T-helper 17 cell (primary cell): ENCODE measurements at regions not wholly inside any gene's neighbourhood (a gene's known extent, or its start where the extent isn't known, plus 50 kb on each side); places are given as distances from the start of the nearest gene placed in this dataset.
A peak's percentile ranks its signal among the peaks of the same experiment; 100 is the strongest.

ENCODE experiments used
- ATAC-seq: fragments of 150-1000 bp; cut with Tn5 transposase; 2 replicates; pipeline ENCODE4 v1.10.0; 2021; ENCODE audit warnings: mild to moderate bottlenecking, moderate library complexity
- DNase-seq, 3 donors: peaks; one replicate each; pipeline versions ENCODE4 v3.0.0 to v3.0.0-alpha.2; 2020 to 2021
- H3K9me3 ChIP-seq: one replicate; pipeline ENCODE4 v1.7.0; 2013; ENCODE audit warnings: low read length, mild to moderate bottlenecking; ENCODE audit not compliant: control insufficient read depth, poor library complexity, severe bottlenecking
- H3K27ac Mint-ChIP-seq: one replicate; pipeline ENCODE4 v1.8.0; 2022; ENCODE audit warnings: mild to moderate bottlenecking, moderate library complexity, mixed read lengths
- H3K27me3 Mint-ChIP-seq: one replicate; pipeline ENCODE4 v1.8.0; 2022; ENCODE audit warnings: mixed read lengths
- H3K36me3 Mint-ChIP-seq: one replicate; pipeline ENCODE4 v1.8.0; 2022; ENCODE audit warnings: low read depth, mixed read lengths
- H3K4me1 Mint-ChIP-seq: one replicate; pipeline ENCODE4 v1.8.0; 2022; ENCODE audit warnings: mild to moderate bottlenecking, mixed read lengths
- H3K4me3 Mint-ChIP-seq: one replicate; pipeline ENCODE4 v1.8.0; 2022; ENCODE audit warnings: mild to moderate bottlenecking, moderate library complexity, mixed read lengths

DNA sequence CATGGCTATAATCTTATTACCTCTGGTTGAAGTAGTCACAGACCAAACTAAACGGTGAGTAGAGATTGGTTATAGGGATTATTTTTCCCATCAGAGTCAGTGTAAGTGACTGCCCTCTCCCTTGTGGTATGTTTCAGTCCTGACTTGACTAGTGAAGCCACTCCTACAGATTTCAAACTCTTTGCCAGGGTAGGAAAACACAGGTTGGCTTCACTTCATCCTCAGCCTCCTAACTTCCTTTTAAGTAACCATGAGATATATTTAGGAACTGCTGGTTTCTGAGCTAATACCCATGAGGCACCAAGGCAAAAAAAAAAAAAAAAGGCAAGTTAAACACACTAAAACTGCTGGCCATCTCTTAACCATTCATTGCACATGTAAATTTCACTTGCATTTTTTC is 349.2 kb upstream of the MCTP2 start:
- H3K9me3 ChIP-seq = no peaks in the 10 kb centered on the region
- Mint-ChIP-seq H3K4me1 (no peaks in the 10 kb centered on the region), H3K4me3 (no peak overlapping the region), H3K27ac (no peak overlapping the region), H3K36me3 (no peaks in the 10 kb centered on the region), H3K27me3 (no peaks in the 10 kb centered on the region)
- DNase-seq (no peak), ATAC-seq (no peak)

DNA sequence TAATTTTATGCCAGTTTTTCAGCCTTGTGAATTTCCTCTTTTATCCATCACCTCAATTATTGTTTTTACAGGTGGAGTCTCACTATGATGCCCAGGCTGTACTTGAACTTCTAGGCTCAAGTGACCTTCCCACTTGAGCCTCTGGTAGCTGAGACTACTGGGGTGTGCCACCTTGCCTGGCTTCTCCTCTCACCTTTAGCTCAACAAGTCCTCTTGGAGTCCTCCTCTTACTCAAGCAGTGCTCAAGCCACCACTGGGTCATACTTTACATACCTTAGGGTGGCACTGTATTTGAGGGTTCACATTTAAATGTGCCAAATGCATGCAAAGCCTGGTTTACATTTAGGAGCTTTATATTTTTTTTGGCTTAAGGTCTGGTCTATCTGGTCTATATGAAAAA is 350.1 kb upstream of the MCTP2 start:
- Mint-ChIP-seq H3K4me3 (no peak overlapping the region), H3K4me1 (no peaks in the 10 kb centered on the region), H3K36me3 (no peaks in the 10 kb centered on the region), H3K27ac (no peak overlapping the region), H3K27me3 (no peaks in the 10 kb centered on the region)
- no peaks in the 10 kb centered on the region for H3K9me3 ChIP-seq
- no peak for DNase-seq
- ATAC-seq = no peak

DNA sequence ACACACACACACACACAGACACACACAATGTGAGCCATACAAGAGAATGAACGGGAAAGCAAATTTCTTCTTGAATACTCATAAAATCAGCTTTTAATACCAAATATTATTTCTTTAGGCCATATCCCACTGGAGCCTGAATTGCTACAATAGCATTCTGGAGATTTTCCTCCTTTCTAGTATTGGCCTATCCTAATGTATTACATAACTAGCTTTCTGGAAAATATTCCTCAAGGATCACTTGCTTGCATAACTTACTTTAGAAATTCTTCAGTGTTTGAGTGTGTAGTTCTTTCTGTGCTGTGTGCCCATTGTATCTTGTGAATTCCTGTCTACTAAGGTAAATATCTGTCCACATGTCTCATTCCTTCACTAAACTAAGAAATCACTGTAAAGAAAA is 351.0 kb upstream of the MCTP2 start:
- Mint-ChIP-seq H3K36me3 (no peaks in the 10 kb centered on the region), H3K27me3 (no peaks in the 10 kb centered on the region), H3K4me3 (no peak overlapping the region), H3K27ac (no peak overlapping the region), H3K4me1 (no peaks in the 10 kb centered on the region)
- H3K9me3 ChIP-seq = no peaks in the 10 kb centered on the region
- DNase-seq (no peak), ATAC-seq (no peak)

DNA sequence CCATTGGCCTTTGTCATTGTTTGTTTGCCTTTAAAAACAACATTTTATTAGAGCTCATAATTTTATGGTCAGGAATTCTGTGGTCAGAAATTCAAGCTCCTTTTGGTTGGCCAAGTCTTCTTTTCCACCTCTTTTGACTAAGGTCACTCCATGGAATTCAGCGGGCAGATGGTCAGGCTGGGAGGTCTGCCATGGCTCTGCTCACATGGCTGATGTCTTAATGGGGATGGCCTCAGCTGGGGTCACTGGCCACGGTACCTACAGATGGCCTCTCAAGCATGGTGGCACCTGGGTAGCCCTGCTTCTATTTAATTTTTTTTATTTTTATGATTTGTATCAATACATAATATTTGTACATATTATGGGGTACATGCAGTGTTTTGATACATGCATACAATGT is 360.8 kb upstream of the MCTP2 start:
- H3K4me1 Mint-ChIP-seq = no peaks in the 10 kb centered on the region
- H3K36me3 Mint-ChIP-seq = no peaks in the 10 kb centered on the region
- no peak overlapping the region for H3K4me3 Mint-ChIP-seq
- no peaks in the 10 kb centered on the region for H3K27me3 Mint-ChIP-seq
- no peaks in the 10 kb centered on the region for H3K9me3 ChIP-seq
- DNase-seq (no peak), ATAC-seq (no peak)
- no peak overlapping the region for H3K27ac Mint-ChIP-seq

DNA sequence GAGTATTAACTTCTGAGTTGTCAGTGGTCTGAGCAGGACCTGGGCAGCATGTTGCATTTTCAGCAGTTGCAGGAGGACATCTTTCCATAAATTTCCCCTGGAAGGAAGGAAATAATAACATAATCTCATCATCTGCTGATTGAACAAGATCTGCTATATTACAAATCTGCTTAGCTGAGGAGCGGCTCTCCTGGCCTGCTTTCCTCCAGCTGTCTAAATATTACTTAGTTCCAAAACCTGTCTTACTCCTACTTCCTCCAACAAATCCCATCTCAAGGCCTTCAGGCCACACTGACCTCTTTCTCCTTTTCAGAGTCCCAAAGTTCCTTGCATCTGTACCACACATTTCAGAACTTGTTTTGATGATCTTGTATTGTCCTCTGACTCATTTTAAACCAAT is 364.4 kb upstream of the MCTP2 start:
- Mint-ChIP-seq H3K36me3 (peaks cover 2% of the 10 kb centered on the region), H3K27me3 (peaks cover 17% of the 10 kb centered on the region), H3K4me1 (peaks cover 9% of the 10 kb centered on the region), H3K27ac (no peak overlapping the region), H3K4me3 (no peak overlapping the region)
- ATAC-seq (no peak), DNase-seq (no peak)
- no peaks in the 10 kb centered on the region for H3K9me3 ChIP-seq

DNA sequence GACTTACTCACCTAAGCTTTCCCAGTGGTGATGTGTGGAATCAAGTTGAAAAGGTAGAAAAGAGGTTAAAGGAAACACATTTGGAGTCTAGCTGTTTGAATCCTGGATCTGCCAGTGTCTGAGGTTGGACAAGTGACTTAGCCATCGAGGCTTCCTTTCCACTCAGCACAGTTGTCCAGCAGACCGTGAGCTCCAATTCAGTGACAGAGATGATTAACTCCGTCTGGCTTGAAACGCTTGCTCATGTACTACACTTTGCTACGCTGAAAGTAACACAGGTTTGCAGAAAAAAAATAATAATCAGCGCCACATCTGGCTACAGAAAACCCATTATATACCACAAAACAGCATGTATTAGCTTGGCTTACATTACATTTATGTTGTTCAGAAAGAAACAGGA is 364.9 kb upstream of the MCTP2 start:
- H3K27ac Mint-ChIP-seq = no peak overlapping the region
- H3K4me1 Mint-ChIP-seq = peaks cover 13% of the 10 kb centered on the region
- DNase-seq (no peak), ATAC-seq (no peak)
- no peak overlapping the region for H3K4me3 Mint-ChIP-seq
- H3K36me3 Mint-ChIP-seq = peaks cover 2% of the 10 kb centered on the region
- no peaks in the 10 kb centered on the region for H3K9me3 ChIP-seq
- H3K27me3 Mint-ChIP-seq = peaks cover 22% of the 10 kb centered on the region

DNA sequence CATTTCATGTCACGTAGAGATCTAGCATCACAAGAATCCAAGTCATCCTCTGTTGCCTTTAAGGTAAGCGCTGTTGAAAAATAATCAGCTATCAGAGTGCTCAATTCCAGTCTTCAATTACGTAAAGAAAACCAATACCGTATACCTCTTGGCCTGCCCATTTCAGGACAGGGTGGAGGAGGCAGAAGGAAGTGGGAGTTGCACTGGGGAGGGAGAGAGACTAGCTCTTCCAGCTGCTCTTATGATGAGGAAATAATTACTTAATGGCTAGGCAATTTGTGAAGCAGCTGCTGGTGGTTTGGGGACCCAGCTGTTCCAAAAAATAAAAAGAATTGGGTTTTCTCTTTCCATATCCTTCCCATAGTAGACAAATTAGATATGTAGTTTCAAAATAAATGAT is 365.8 kb upstream of the MCTP2 start:
- no peaks in the 10 kb centered on the region for H3K9me3 ChIP-seq
- H3K36me3 Mint-ChIP-seq = peaks cover 2% of the 10 kb centered on the region
- H3K27me3 Mint-ChIP-seq = peaks cover 24% of the 10 kb centered on the region
- no peak for ATAC-seq
- H3K4me1 Mint-ChIP-seq = peaks cover 20% of the 10 kb centered on the region
- H3K27ac Mint-ChIP-seq = no peak overlapping the region
- no peak overlapping the region for H3K4me3 Mint-ChIP-seq
- DNase-seq = no peak

DNA sequence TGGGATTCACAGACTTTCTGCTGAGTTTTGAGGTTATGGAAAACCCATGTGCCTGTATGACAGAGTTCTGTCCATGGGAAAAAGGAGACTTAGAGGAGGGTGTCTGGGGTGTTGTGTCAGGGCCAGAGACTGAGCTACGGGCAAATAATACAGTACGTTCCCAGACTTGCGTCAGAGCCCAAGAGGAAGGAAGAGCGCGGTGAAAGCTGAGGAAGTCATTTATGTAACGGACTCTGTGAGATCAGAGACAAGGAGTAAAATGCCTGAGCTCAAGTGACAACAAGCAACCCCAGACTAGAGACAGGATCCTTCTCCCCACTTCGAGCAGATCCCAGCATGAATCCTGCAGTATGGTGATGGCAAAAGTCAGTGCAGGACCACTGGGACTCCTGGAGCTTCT is 368.6 kb upstream of the MCTP2 start:
- no peak overlapping the region for H3K27ac Mint-ChIP-seq
- peaks cover 24% of the 10 kb centered on the region for H3K27me3 Mint-ChIP-seq
- peaks cover 2% of the 10 kb centered on the region for H3K36me3 Mint-ChIP-seq
- H3K9me3 ChIP-seq = no peaks in the 10 kb centered on the region
- no peak for DNase-seq
- peak; percentile 72 for ATAC-seq
- peaks cover 20% of the 10 kb centered on the region for H3K4me1 Mint-ChIP-seq
- peak overlapping the region; percentile 28 for H3K4me3 Mint-ChIP-seq

DNA sequence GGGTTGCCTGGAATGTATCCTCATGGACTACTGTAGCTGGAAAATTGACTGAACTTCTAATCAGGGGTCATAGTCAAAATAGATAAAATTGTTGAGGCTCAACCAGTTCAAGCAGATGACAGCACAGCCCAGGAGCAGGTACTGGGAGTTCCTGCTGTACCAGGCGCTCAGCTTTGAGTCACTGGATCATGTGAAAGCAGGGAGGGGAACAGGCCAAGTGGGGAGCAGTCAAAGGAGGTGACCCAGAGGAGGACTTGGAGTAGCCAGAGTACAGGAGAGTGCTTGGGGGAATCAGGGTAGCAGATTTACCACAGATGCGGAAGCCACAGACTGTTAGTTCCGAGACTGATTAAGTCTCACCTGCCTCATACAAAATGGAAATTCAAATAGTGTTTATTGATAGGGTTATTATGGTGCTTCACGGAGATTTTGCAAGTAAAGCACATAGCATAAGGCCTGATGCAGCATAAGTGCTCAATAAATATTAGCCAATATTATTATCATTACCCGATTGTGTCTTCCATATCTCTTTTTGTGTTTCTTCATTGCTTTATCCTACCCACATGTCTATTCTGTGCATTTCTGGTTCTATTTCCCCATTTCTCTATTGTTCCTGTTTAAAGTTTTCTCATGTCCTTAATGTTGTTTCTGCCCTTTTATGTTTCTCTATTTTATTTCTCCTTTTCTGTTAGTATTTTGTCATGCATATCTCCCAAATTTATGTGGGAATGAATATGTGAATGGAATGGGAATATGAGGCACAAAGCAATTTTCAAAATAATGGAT is 369.2 kb upstream of the MCTP2 start:
- Mint-ChIP-seq H3K27me3 (peaks cover 24% of the 10 kb centered on the region), H3K4me1 (peaks cover 20% of the 10 kb centered on the region), H3K36me3 (peaks cover 2% of the 10 kb centered on the region), H3K4me3 (peak overlapping the region; percentile 28), H3K27ac (peak overlapping the region; percentile 24)
- DNase-seq (no peak), ATAC-seq (no peak)
- no peaks in the 10 kb centered on the region for H3K9me3 ChIP-seq

DNA sequence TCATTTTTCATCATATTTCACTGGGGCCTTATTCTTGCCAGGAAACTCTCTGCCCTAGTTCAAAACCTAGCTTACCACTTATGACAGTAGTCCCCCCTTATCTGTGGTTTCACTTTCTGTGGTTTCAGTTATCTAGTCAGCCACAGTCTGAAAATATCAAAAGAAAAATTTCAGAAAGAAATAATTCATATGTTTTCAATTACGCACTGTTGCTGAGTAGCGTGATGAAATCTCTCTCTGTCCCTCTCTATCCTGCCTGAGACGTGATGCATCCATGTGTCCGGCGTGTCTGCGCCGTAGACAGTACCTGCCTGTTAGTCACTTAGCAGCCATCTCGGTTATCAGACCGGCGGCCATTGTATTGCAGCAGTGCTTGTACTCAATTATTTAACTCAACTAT is 369.9 kb upstream of the MCTP2 start:
- ATAC-seq = peak; percentile 63
- H3K4me1 Mint-ChIP-seq = peaks cover 20% of the 10 kb centered on the region

DNA sequence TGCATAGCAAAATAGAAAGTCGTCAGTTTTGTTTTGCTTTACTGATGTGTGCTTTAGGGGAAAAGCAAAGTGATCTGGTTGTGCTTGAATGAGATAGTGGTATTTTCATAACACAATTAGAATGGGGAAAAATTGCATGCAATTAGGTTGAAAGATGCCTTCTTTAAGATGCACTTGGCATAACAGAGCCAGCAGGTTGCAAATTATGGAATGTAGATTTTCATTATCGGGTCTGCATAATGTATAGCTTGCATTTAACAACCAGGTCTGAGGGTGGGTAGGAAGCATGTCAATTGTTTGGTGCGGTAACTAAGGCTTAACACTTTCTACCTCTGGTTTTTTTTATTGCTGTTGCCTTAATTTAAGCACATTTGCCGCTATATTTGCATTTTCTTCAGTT is 370.7 kb upstream of the MCTP2 start:
- Mint-ChIP-seq H3K27ac (no peak overlapping the region), H3K4me3 (no peak overlapping the region), H3K27me3 (peaks cover 24% of the 10 kb centered on the region), H3K4me1 (peaks cover 20% of the 10 kb centered on the region), H3K36me3 (peaks cover 2% of the 10 kb centered on the region)
- ATAC-seq (no peak), DNase-seq (no peak)
- no peaks in the 10 kb centered on the region for H3K9me3 ChIP-seq

More for the DNA sequence above, 369.9 kb upstream of the MCTP2 start:
- peak overlapping the region; percentile 24 for H3K27ac Mint-ChIP-seq
- H3K27me3 Mint-ChIP-seq = peaks cover 24% of the 10 kb centered on the region
- no peak for DNase-seq
- no peak overlapping the region for H3K4me3 Mint-ChIP-seq
- H3K9me3 ChIP-seq = no peaks in the 10 kb centered on the region
- H3K36me3 Mint-ChIP-seq = peaks cover 2% of the 10 kb centered on the region

DNA sequence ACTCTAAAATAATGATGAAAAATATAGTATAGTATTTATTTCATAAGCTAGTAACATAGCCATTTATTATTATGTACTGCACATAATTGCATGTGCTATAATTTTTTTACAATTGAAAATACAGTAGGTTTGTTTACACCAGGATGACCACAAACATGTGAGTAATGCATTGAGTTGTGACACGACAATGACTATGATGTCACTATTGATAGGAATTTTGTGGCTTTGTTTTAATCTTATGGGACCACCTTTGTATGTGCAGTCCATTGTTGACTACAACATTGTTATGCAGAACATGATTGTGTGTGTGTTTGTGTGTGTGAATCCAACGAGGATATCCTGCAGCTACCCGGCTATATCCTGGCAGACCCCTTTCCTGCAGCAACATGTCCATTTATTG is 372.2 kb upstream of the MCTP2 start:
- Mint-ChIP-seq H3K4me3 (no peak overlapping the region), H3K36me3 (peaks cover 2% of the 10 kb centered on the region), H3K27me3 (peaks cover 22% of the 10 kb centered on the region), H3K27ac (no peak overlapping the region), H3K4me1 (peaks cover 20% of the 10 kb centered on the region)
- no peaks in the 10 kb centered on the region for H3K9me3 ChIP-seq
- ATAC-seq (no peak), DNase-seq (no peak)

DNA sequence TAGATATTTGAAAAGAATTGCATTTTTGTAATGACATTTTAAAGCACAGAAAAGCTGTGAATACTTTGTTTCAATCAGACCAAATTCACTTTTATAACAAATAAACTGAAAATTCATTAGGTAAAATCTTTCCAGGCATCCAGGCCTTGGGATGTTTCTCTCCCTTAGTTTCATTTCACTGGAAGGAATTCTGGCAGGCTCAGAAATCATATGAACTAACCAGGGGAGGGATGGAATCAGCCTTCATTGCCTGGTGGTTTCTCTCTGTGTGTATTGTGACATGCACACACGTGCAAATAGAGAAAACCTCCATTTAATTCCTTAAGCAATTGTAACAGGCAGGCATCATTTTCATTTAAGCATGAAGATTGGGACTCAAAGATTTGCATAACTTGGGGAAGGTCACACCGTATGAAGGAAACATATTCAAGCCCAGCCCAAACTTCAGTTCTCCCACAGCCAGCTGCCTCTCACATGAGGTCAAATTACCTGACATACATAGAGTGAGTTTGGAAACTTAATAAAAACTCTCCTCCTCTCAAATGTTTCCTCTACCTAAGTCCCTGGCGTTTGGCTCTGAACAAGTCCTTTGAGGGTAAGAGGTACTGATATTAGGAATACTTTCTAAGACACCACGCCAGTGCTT is 376.1 kb upstream of the MCTP2 start:
- DNase-seq (no peak), ATAC-seq (no peak)
- no peaks in the 10 kb centered on the region for H3K9me3 ChIP-seq
- Mint-ChIP-seq H3K4me3 (no peak overlapping the region), H3K4me1 (no peaks in the 10 kb centered on the region), H3K27me3 (no peaks in the 10 kb centered on the region), H3K27ac (no peak overlapping the region), H3K36me3 (no peaks in the 10 kb centered on the region)

DNA sequence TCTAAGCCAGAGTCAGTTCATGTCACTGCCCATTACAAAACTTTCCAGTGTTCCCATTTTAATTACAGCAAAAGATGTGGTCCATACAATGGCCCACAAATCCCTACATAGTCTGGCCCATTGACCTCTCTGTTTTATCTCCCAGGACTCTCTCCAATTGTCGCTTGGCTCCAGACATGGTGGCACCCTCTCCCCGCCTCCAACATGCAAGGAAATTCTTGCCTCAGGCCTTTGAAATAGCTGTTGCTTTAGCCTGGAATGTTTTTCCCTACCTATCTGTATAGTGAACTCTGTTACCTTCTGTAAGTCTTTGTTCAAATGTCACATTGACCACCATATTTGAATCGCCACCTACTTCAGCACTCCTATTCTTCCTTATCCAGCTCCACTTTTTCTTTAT is 377.3 kb upstream of the MCTP2 start:
- no peaks in the 10 kb centered on the region for H3K27me3 Mint-ChIP-seq
- no peaks in the 10 kb centered on the region for H3K4me1 Mint-ChIP-seq
- H3K36me3 Mint-ChIP-seq = no peaks in the 10 kb centered on the region

More for the DNA sequence above, 377.3 kb upstream of the MCTP2 start:
- Mint-ChIP-seq H3K4me3 (no peak overlapping the region), H3K27ac (no peak overlapping the region)
- ATAC-seq (no peak), DNase-seq (no peak)
- H3K9me3 ChIP-seq = no peaks in the 10 kb centered on the region
